Adrenal gland (tissue), 9 donors: ENCODE measurements at regions not wholly inside any gene's neighbourhood (a gene's known extent, or its start where the extent isn't known, plus 50 kb on each side); places are given as distances from the start of the nearest gene placed in this dataset.

Source experiments
- DNase-seq, 7 donors: peaks; one replicate each; pipeline ENCODE4 v3.0.0-alpha.2; 2019 to 2020
- H3K27ac ChIP-seq, 5 donors: fragments of 200-600 bp; sonication (generic) in 4 of 5; 1 replicate in 3 of 5; 2 replicates in 2 of 5; pipeline versions ENCODE4 v1.5.1 to v1.8.0; 2016 to 2020; ENCODE audit warnings: mild to moderate bottlenecking in 1 of 5
- H3K27me3 ChIP-seq: fragments of 200-600 bp; 2 replicates; pipeline ENCODE4 v1.8.0; 2021
- H3K36me3 ChIP-seq, 2 donors: fragments of 200-600 bp; replicated peaks in 1 of 2; 1 replicate in 1 of 2; 2 replicates in 1 of 2; pipeline versions ENCODE4 v1.5.1 to v1.8.0; 2018 to 2022
- H3K4me1 ChIP-seq, 2 donors: fragments of 200-600 bp; replicated peaks in 1 of 2; 1 replicate in 1 of 2; 2 replicates in 1 of 2; pipeline versions ENCODE4 v1.5.1 to v1.8.0; 2018 to 2021
- H3K4me3 ChIP-seq, 4 donors: fragments of 200-600 bp; sonication (generic) in 3 of 4; one replicate each; pipeline ENCODE4 v1.5.1; 2016 to 2018
- H3K9me3 ChIP-seq, 3 donors: fragments of 200-600 bp; sonication (generic) in 1 of 3; replicated peaks in 1 of 3; 1 replicate in 2 of 3; 2 replicates in 1 of 3; pipeline versions ENCODE4 v1.5.1 to v1.8.0; 2016 to 2021
- CTCF ChIP-seq, 6 experiments: fragments of 450-650 bp in 4 of 6; fragments of 200-600 bp in 2 of 6; sonication (generic) in 1 of 6; IDR thresholded peaks; 1 replicate in 5 of 6; 2 replicates in 1 of 6; pipeline versions ENCODE4 v1.5.1 to v1.8.0; 2016 to 2021; ENCODE audit warnings: antibody characterized with exemption in 6 of 6, mild to moderate bottlenecking in 2 of 6, moderate library complexity in 1 of 6
- POLR2A ChIP-seq, 2 donors: fragments of 450-650 bp; IDR thresholded peaks; one replicate each; pipeline ENCODE4 v1.6.1; 2017; ENCODE audit warnings: antibody characterized with exemption in 2 of 2, mild to moderate bottlenecking in 2 of 2, moderate library complexity in 1 of 2
- WGBS, 4 donors: extraction: QIAGEN DNeasy Blood & Tissue Kit in 2 of 4; methylation state at CpG; one replicate each; pipeline versions ENCODE4 v1.1.5 to v1.1.7; 2013 to 2017; 5-methylcytosine and 5-hydroxymethylcytosine counted together
- intact Hi-C, 2 donors: fragments of 100-400 bp; cut with DNase I; formaldehyde crosslinking; loops; one replicate each; pipeline versions ENCODE4 v1.14.1 to v1.15.0; 2022 to 2023
- donor health status: healthy with polysubstance abuse.
- donor health status: Bipolar disorder and iron deficiency.
- donor health status: DM: yes; HTN: yes; CAD: no.
- donor health status: DM: no; HTN: no; CAD: no.
- donor health status: DM: no; HTN: no; CAD: no.

GRCh38 chr13:74570834-74571233 is 436.6 kb upstream of the KLF12 start:
- intact Hi-C loops: loop anchor here in 1 of 2 donors (10.0 kb wide), 1 partner anchor 254 kb away; no protein-coding TSS in a partner anchor
- Histone ChIP-seq H3K4me1 (peaks cover 0 to 1% of the 10 kb centered on the region in 2 donors), H3K4me3 (no peak overlapping the region), H3K27me3 (no peaks in the 10 kb centered on the region), H3K9me3 (no peaks in the 10 kb centered on the region), H3K36me3 (no peaks in the 10 kb centered on the region), H3K27ac (no peak overlapping the region)
- DNase-seq: no peak
- 81 to 94% (median 87%) methylated on average over 2 of the region's 2 CpGs for WGBS, 4 donors
- TF ChIP-seq CTCF (IDR thresholded peaks at IDR 0.05) (no peak), POLR2A (IDR thresholded peaks at IDR 0.05) (no peak)

GRCh38 chr13:74570046-74570445 is 435.8 kb upstream of the KLF12 start:
- intact Hi-C loops: loop anchor here in 1 of 2 donors (10.0 kb wide), 1 partner anchor 255 kb away; no protein-coding TSS in a partner anchor
- WGBS, 4 donors: 82 to 97% (median 93%) methylated on average over 1 of the region's 1 CpG
- Histone ChIP-seq H3K27ac (no peak overlapping the region), H3K27me3 (no peaks in the 10 kb centered on the region), H3K36me3 (no peaks in the 10 kb centered on the region), H3K9me3 (no peaks in the 10 kb centered on the region), H3K4me3 (no peak overlapping the region), H3K4me1 (no peaks in the 10 kb centered on the region)
- DNase-seq: no peak
- TF ChIP-seq POLR2A (IDR thresholded peaks at IDR 0.05) (no peak), CTCF (IDR thresholded peaks at IDR 0.05) (no peak)

GRCh38 chr13:74569251-74569650 is 435.0 kb upstream of the KLF12 start:
- 0 to 3% (median 0%) methylated on average over 1 of the region's 1 CpG for WGBS, 4 donors
- H3K27ac ChIP-seq: no peak overlapping the region
- no peaks in the 10 kb centered on the region for H3K27me3 ChIP-seq
- DNase-seq: no peak
- intact Hi-C loops: no loop called here
- no peaks in the 10 kb centered on the region for H3K9me3 ChIP-seq
- TF ChIP-seq POLR2A (IDR thresholded peaks at IDR 0.05) (no peak), CTCF (IDR thresholded peaks at IDR 0.05) (no peak)
- H3K4me1 ChIP-seq: no peaks in the 10 kb centered on the region
- H3K4me3 ChIP-seq: no peak overlapping the region
- no peaks in the 10 kb centered on the region for H3K36me3 ChIP-seq

- TF ChIP-seq POLR2A (IDR thresholded peaks at IDR 0.05) (no peak), CTCF (IDR thresholded peaks at IDR 0.05) (no peak)
- H3K27ac ChIP-seq: no peak overlapping the region
- intact Hi-C loops: no loop called here
These were observed 433.3 kb upstream of the KLF12 start for GRCh38 chr13:74567485-74567884.

More at GRCh38 chr13:74567485-74567884, 433.3 kb upstream of the KLF12 start:
- Histone ChIP-seq H3K4me3 (no peak overlapping the region), H3K27me3 (no peaks in the 10 kb centered on the region), H3K4me1 (no peaks in the 10 kb centered on the region), H3K9me3 (no peaks in the 10 kb centered on the region), H3K36me3 (no peaks in the 10 kb centered on the region)
- DNase-seq: no peak
- 84 to 90% (median 88%) methylated on average over 3 of the region's 3 CpGs for WGBS, 4 donors
